CD4-positive, alpha-beta T cell treated with Interleukin-15 for 1 hour (primary cell): ENCODE measurements at regions not wholly inside any gene's neighbourhood (a gene's known extent, or its start where the extent isn't known, plus 50 kb on each side); places are given as distances from the start of the nearest gene placed in this dataset.
"Not testable (repeated sequence)": the region's sequence is repeated elsewhere in the genome, so short reads cannot be mapped to it uniquely, and the experiment has no call there.

Source experiments
- DNase-seq: peaks from one replicate; pipeline ENCODE4 v3.0.0-alpha.2; 2020

GRCh38 chr6:170232186-170233002 is 58.5 kb downstream of the DLL1 start:
- DNase-seq: peak; percentile 6

GRCh38 chr6:170231293-170232185 is 59.3 kb downstream of the DLL1 start:
- peak; percentile 11 for DNase-seq

- peak; percentile 10 for DNase-seq
Observed at GRCh38 chr6:170230520-170231292, 60.2 kb downstream of the DLL1 start.

- peak; percentile 10 for DNase-seq
Observed at GRCh38 chr6:170229851-170230519, 60.9 kb downstream of the DLL1 start.

GRCh38 chr6:170229396-170229795 is 61.5 kb downstream of the DLL1 start:
- peak; percentile 7 for DNase-seq

GRCh38 chr6:170228946-170229310 is 62.0 kb downstream of the DLL1 start:
- DNase-seq: no peak

GRCh38 chr6:170227996-170228945 is 62.6 kb downstream of the DLL1 start:
- peak; percentile 6 for DNase-seq

GRCh38 chr6:170227521-170227983 is 63.3 kb downstream of the DLL1 start:
- DNase-seq: peak; percentile 4

GRCh38 chr6:170226647-170227046 is 64.2 kb downstream of the DLL1 start:
- peak; percentile 7 for DNase-seq

GRCh38 chr6:170225852-170226417 is 64.9 kb downstream of the DLL1 start:
- peak; percentile 3 for DNase-seq

- peak; percentile 16 for DNase-seq
Observed at GRCh38 chr6:170224694-170225660, 65.9 kb downstream of the DLL1 start.

- DNase-seq: peak; percentile 11
Observed at GRCh38 chr6:170223718-170224693, 66.9 kb downstream of the DLL1 start.

GRCh38 chr6:170222498-170223471 is 68.1 kb downstream of the DLL1 start:
- DNase-seq: peak; percentile 15

GRCh38 chr6:170221753-170222400 is 69.0 kb downstream of the DLL1 start:
- no peak for DNase-seq

GRCh38 chr6:170221052-170221752 is 69.7 kb downstream of the DLL1 start:
- no peak for DNase-seq

- not testable (repeated sequence) for DNase-seq
Observed at GRCh38 chr6:170213637-170214018, 77.2 kb downstream of the DLL1 start.
